Peyer's patch (tissue), 4 donors: ENCODE measurements at regions not wholly inside any gene's neighbourhood (a gene's known extent, or its start where the extent isn't known, plus 50 kb on each side); places are given as distances from the start of the nearest gene placed in this dataset.
"Not testable (repeated sequence)": the region's sequence is repeated elsewhere in the genome, so short reads cannot be mapped to it uniquely, and the experiment has no call there.

Source experiments
- DNase-seq, 3 donors: peaks; one replicate each; pipeline ENCODE4 v3.0.0-alpha.2; 2017 to 2019
- H3K27ac ChIP-seq, 4 donors: fragments of 200-600 bp; sonication (generic); one replicate each; pipeline ENCODE4 v1.5.1; 2016 to 2019
- H3K27me3 ChIP-seq, 2 donors: fragments of 200-600 bp; sonication (generic); one replicate each; pipeline ENCODE4 v1.5.1; 2019
- H3K36me3 ChIP-seq, 3 donors: fragments of 200-600 bp; sonication (generic); one replicate each; pipeline ENCODE4 v1.5.1; 2016 to 2019
- H3K4me1 ChIP-seq, 4 donors: fragments of 200-600 bp; sonication (generic); one replicate each; pipeline ENCODE4 v1.5.1; 2016 to 2019
- H3K4me3 ChIP-seq, 4 donors: fragments of 200-600 bp; sonication (generic); 1 replicate in 3 of 4; 2 replicates in 1 of 4; pipeline ENCODE4 v1.5.1; 2016 to 2019; ENCODE audit warnings: mild to moderate bottlenecking in 1 of 4
- H3K9me3 ChIP-seq, 4 donors: fragments of 200-600 bp; sonication (generic); one replicate each; pipeline ENCODE4 v1.5.1; 2016 to 2019; ENCODE audit warnings: mild to moderate bottlenecking in 1 of 4
- CTCF ChIP-seq, 6 experiments: fragments of 450-650 bp in 4 of 6; fragments of 200-600 bp in 2 of 6; sonication (generic) in 1 of 6; IDR thresholded peaks; one replicate each; pipeline ENCODE4 v1.5.1; 2017 to 2019; ENCODE audit warnings: antibody characterized with exemption in 6 of 6, mild to moderate bottlenecking in 3 of 6, moderate library complexity in 1 of 6
- POLR2A ChIP-seq, 2 donors: fragments of 450-650 bp; IDR thresholded peaks; one replicate each; pipeline ENCODE4 v1.5.1; 2017; ENCODE audit warnings: antibody characterized with exemption in 2 of 2, mild to moderate bottlenecking in 2 of 2, moderate library complexity in 2 of 2

GRCh38 chr10:120204877-120205276, 252.2 kb upstream of the PLPP4 start:
- no peak for DNase-seq
- Histone ChIP-seq H3K4me1 (no peaks in the 10 kb centered on the region), H3K27me3 (no peaks in the 10 kb centered on the region), H3K36me3 (no peaks in the 10 kb centered on the region), H3K4me3 (no peak overlapping the region), H3K27ac (no peak overlapping the region), H3K9me3 (no peaks in the 10 kb centered on the region)
- no peak for TF ChIP-seq POLR2A (IDR thresholded peaks at IDR 0.05)
- no peak for TF ChIP-seq CTCF (IDR thresholded peaks at IDR 0.05)

- TF ChIP-seq POLR2A (IDR thresholded peaks at IDR 0.05) = no peak
- H3K4me1 ChIP-seq = no peaks in the 10 kb centered on the region
Measured at GRCh38 chr10:120205368-120206018, 251.5 kb upstream of the PLPP4 start.

GRCh38 chr10:120208488-120208887, 248.5 kb upstream of the PLPP4 start:
- no peak overlapping the region for H3K4me3 ChIP-seq
- H3K36me3 ChIP-seq = no peaks in the 10 kb centered on the region
- TF ChIP-seq POLR2A (IDR thresholded peaks at IDR 0.05) = no peak
- H3K27ac ChIP-seq = no peak overlapping the region
- H3K9me3 ChIP-seq = no peaks in the 10 kb centered on the region
- no peak for DNase-seq
- H3K27me3 ChIP-seq = no peaks in the 10 kb centered on the region
- H3K4me1 ChIP-seq = no peaks in the 10 kb centered on the region

More at GRCh38 chr10:120205368-120206018, 251.5 kb upstream of the PLPP4 start:
- Histone ChIP-seq H3K4me3 (no peak overlapping the region), H3K36me3 (no peaks in the 10 kb centered on the region), H3K9me3 (no peaks in the 10 kb centered on the region), H3K27me3 (no peaks in the 10 kb centered on the region), H3K27ac (no peak overlapping the region)
- DNase-seq = no peak

GRCh38 chr10:120209124-120209762, 247.8 kb upstream of the PLPP4 start:
- H3K36me3 ChIP-seq = no peaks in the 10 kb centered on the region
- DNase-seq = no peak
- no peaks in the 10 kb centered on the region for H3K27me3 ChIP-seq
- H3K4me1 ChIP-seq = no peaks in the 10 kb centered on the region
- H3K27ac ChIP-seq = no peak overlapping the region
- H3K4me3 ChIP-seq = no peak overlapping the region
- TF ChIP-seq POLR2A (IDR thresholded peaks at IDR 0.05) (no peak), CTCF (IDR thresholded peaks at IDR 0.05) (no peak)
- no peaks in the 10 kb centered on the region for H3K9me3 ChIP-seq

- Histone ChIP-seq H3K4me3 (no peak overlapping the region), H3K4me1 (no peaks in the 10 kb centered on the region), H3K27ac (no peak overlapping the region), H3K27me3 (no peaks in the 10 kb centered on the region), H3K36me3 (no peaks in the 10 kb centered on the region), H3K9me3 (no peaks in the 10 kb centered on the region)
- DNase-seq = no peak
- TF ChIP-seq POLR2A (IDR thresholded peaks at IDR 0.05) (no peak), CTCF (IDR thresholded peaks at IDR 0.05) (no peak)
Measured at GRCh38 chr10:120212275-120212674, 244.8 kb upstream of the PLPP4 start.

GRCh38 chr10:120213283-120213682, 243.7 kb upstream of the PLPP4 start:
- not testable (repeated sequence) for H3K36me3 ChIP-seq, DNase-seq, H3K27me3 ChIP-seq

GRCh38 chr10:120217736-120218135, 239.3 kb upstream of the PLPP4 start:
- no peaks in the 10 kb centered on the region for H3K9me3 ChIP-seq
- no peaks in the 10 kb centered on the region for H3K27me3 ChIP-seq
- no peak overlapping the region for H3K27ac ChIP-seq
- H3K4me1 ChIP-seq = no peaks in the 10 kb centered on the region
- TF ChIP-seq CTCF (IDR thresholded peaks at IDR 0.05) (no peak), POLR2A (IDR thresholded peaks at IDR 0.05) (no peak)
- DNase-seq = no peak
- no peaks in the 10 kb centered on the region for H3K36me3 ChIP-seq
- no peak overlapping the region for H3K4me3 ChIP-seq

More at GRCh38 chr10:120213283-120213682, 243.7 kb upstream of the PLPP4 start:
- not testable (repeated sequence) for H3K27ac ChIP-seq, H3K4me3 ChIP-seq, H3K9me3 ChIP-seq, H3K4me1 ChIP-seq
